IPS-15b (cell line): ENCODE measurements at regions not wholly inside any gene's neighbourhood (a gene's known extent, or its start where the extent isn't known, plus 50 kb on each side); places are given as distances from the start of the nearest gene placed in this dataset.

Experiments
- H3K27me3 ChIP-seq: one replicate; pipeline ENCODE4 v1.6.1; 2013; ENCODE audit warnings: low read length; ENCODE audit not compliant: control insufficient read depth, insufficient read depth
- H3K36me3 ChIP-seq: one replicate; pipeline ENCODE4 v1.6.1; 2013; ENCODE audit warnings: low read length; ENCODE audit not compliant: control insufficient read depth, insufficient read depth
- H3K4me1 ChIP-seq: one replicate; pipeline ENCODE4 v1.6.1; 2013; ENCODE audit warnings: mild to moderate bottlenecking, low read length; ENCODE audit not compliant: control insufficient read depth, insufficient read depth
- H3K4me3 ChIP-seq: one replicate; pipeline ENCODE4 v1.5.1; 2013; ENCODE audit warnings: low read depth, low read length
- H3K9ac ChIP-seq: one replicate; pipeline ENCODE4 v1.6.1; 2013; ENCODE audit warnings: low read depth, mild to moderate bottlenecking, low read length
- H3K9me3 ChIP-seq: one replicate; pipeline ENCODE4 v1.6.1; 2013; ENCODE audit warnings: mild to moderate bottlenecking, low read length; ENCODE audit not compliant: control insufficient read depth, insufficient read depth

GRCh38 chr6:1009103-1009502, 302.8 kb upstream of the FOXQ1 start:
- H3K4me1 ChIP-seq = no peaks in the 10 kb centered on the region
- no peak overlapping the region for H3K4me3 ChIP-seq
- no peaks in the 10 kb centered on the region for H3K36me3 ChIP-seq
- H3K27me3 ChIP-seq = no peaks in the 10 kb centered on the region
- H3K9me3 ChIP-seq = no peaks in the 10 kb centered on the region
- H3K9ac ChIP-seq = no peak overlapping the region

- Histone ChIP-seq H3K9me3 (no peaks in the 10 kb centered on the region), H3K36me3 (no peaks in the 10 kb centered on the region), H3K27me3 (no peaks in the 10 kb centered on the region), H3K9ac (no peak overlapping the region), H3K4me3 (no peak overlapping the region), H3K4me1 (no peaks in the 10 kb centered on the region)
Observed at GRCh38 chr6:1007159-1007558, 304.7 kb upstream of the FOXQ1 start.

GRCh38 chr6:1004885-1005630, 306.8 kb upstream of the FOXQ1 start:
- Histone ChIP-seq H3K27me3 (no peaks in the 10 kb centered on the region), H3K36me3 (no peaks in the 10 kb centered on the region), H3K4me3 (no peak overlapping the region), H3K9me3 (no peaks in the 10 kb centered on the region), H3K4me1 (no peaks in the 10 kb centered on the region), H3K9ac (no peak overlapping the region)

GRCh38 chr6:1003394-1004160, 308.3 kb upstream of the FOXQ1 start:
- no peak overlapping the region for H3K4me3 ChIP-seq
- no peaks in the 10 kb centered on the region for H3K4me1 ChIP-seq
- no peaks in the 10 kb centered on the region for H3K36me3 ChIP-seq
- no peak overlapping the region for H3K9ac ChIP-seq
- no peaks in the 10 kb centered on the region for H3K9me3 ChIP-seq
- H3K27me3 ChIP-seq = no peaks in the 10 kb centered on the region

- no peak overlapping the region for H3K4me3 ChIP-seq
- no peaks in the 10 kb centered on the region for H3K9me3 ChIP-seq
- no peaks in the 10 kb centered on the region for H3K4me1 ChIP-seq
- H3K9ac ChIP-seq = no peak overlapping the region
- no peaks in the 10 kb centered on the region for H3K27me3 ChIP-seq
- H3K36me3 ChIP-seq = no peaks in the 10 kb centered on the region
Observed at GRCh38 chr6:1002989-1003388, 308.9 kb upstream of the FOXQ1 start.

- no peaks in the 10 kb centered on the region for H3K27me3 ChIP-seq
- no peaks in the 10 kb centered on the region for H3K4me1 ChIP-seq
Observed at GRCh38 chr6:1001655-1002349, 308.9 kb upstream of the EXOC2 start.

GRCh38 chr6:999552-999951, 306.6 kb upstream of the EXOC2 start:
- H3K4me1 ChIP-seq = no peaks in the 10 kb centered on the region
- no peak overlapping the region for H3K4me3 ChIP-seq
- H3K36me3 ChIP-seq = no peaks in the 10 kb centered on the region
- no peaks in the 10 kb centered on the region for H3K9me3 ChIP-seq
- H3K27me3 ChIP-seq = no peaks in the 10 kb centered on the region
- no peak overlapping the region for H3K9ac ChIP-seq

More at GRCh38 chr6:1001655-1002349, 308.9 kb upstream of the EXOC2 start:
- no peaks in the 10 kb centered on the region for H3K9me3 ChIP-seq
- H3K9ac ChIP-seq = no peak overlapping the region
- H3K36me3 ChIP-seq = no peaks in the 10 kb centered on the region
- no peak overlapping the region for H3K4me3 ChIP-seq

- no peaks in the 10 kb centered on the region for H3K36me3 ChIP-seq
- H3K9me3 ChIP-seq = no peaks in the 10 kb centered on the region
- H3K4me3 ChIP-seq = no peak overlapping the region
- no peak overlapping the region for H3K9ac ChIP-seq
- H3K27me3 ChIP-seq = no peaks in the 10 kb centered on the region
- H3K4me1 ChIP-seq = no peaks in the 10 kb centered on the region
Observed at GRCh38 chr6:998551-998950, 305.6 kb upstream of the EXOC2 start.

- H3K4me1 ChIP-seq = no peaks in the 10 kb centered on the region
- no peak overlapping the region for H3K4me3 ChIP-seq
- H3K9ac ChIP-seq = no peak overlapping the region
- H3K27me3 ChIP-seq = no peaks in the 10 kb centered on the region
- H3K9me3 ChIP-seq = no peaks in the 10 kb centered on the region
- H3K36me3 ChIP-seq = no peaks in the 10 kb centered on the region
Observed at GRCh38 chr6:996271-996852, 303.4 kb upstream of the EXOC2 start.

- H3K27me3 ChIP-seq = no peaks in the 10 kb centered on the region
- no peaks in the 10 kb centered on the region for H3K9me3 ChIP-seq
- H3K36me3 ChIP-seq = no peaks in the 10 kb centered on the region
- no peaks in the 10 kb centered on the region for H3K4me1 ChIP-seq
- no peak overlapping the region for H3K9ac ChIP-seq
- H3K4me3 ChIP-seq = no peak overlapping the region
Observed at GRCh38 chr6:991192-991591, 298.3 kb upstream of the EXOC2 start.

- Histone ChIP-seq H3K36me3 (no peaks in the 10 kb centered on the region), H3K27me3 (no peaks in the 10 kb centered on the region), H3K9ac (no peak overlapping the region), H3K4me1 (no peaks in the 10 kb centered on the region), H3K4me3 (no peak overlapping the region), H3K9me3 (no peaks in the 10 kb centered on the region)
Observed at GRCh38 chr6:984031-984430, 291.1 kb upstream of the EXOC2 start.
